ENCODE measurements at regions not wholly inside any gene's neighbourhood (a gene's known extent, or its start where the extent isn't known, plus 50 kb on each side); places are given as distances from the start of the nearest gene placed in this dataset.

DNA sequence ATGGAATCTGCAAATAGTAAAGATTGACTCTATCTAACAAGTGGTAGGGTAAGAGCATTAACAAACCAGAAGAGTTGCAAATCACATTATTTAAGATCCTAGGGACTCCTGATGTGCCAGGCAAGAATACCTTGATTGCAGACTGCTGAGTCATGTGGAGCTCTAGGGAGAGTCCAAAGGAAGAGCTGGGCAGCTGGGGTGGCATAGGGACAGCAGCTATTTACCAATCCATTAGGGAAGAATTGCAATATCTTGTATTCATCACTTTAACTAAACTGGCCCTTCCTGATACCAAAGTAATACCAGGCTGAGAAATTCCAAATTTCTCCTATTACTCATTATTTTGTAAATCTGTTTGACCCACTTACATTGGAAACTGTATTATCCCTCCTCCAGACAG, 52.2 kb upstream of the ACP3 start:
- TF ChIP-seq POLR2A (IDR thresholded peaks at IDR 0.05), result no peak
- TF ChIP-seq, protein P1, sequence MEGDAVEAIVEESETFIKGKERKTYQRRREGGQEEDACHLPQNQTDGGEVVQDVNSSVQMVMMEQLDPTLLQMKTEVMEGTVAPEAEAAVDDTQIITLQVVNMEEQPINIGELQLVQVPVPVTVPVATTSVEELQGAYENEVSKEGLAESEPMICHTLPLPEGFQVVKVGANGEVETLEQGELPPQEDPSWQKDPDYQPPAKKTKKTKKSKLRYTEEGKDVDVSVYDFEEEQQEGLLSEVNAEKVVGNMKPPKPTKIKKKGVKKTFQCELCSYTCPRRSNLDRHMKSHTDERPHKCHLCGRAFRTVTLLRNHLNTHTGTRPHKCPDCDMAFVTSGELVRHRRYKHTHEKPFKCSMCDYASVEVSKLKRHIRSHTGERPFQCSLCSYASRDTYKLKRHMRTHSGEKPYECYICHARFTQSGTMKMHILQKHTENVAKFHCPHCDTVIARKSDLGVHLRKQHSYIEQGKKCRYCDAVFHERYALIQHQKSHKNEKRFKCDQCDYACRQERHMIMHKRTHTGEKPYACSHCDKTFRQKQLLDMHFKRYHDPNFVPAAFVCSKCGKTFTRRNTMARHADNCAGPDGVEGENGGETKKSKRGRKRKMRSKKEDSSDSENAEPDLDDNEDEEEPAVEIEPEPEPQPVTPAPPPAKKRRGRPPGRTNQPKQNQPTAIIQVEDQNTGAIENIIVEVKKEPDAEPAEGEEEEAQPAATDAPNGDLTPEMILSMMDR (IDR thresholded peaks at IDR 0.05), result no peak

All from adrenal gland (tissue), 5 donors.